ENCODE measurements at regions not wholly inside any gene's neighbourhood (a gene's known extent, or its start where the extent isn't known, plus 50 kb on each side); places are given as distances from the start of the nearest gene placed in this dataset.

DNA sequence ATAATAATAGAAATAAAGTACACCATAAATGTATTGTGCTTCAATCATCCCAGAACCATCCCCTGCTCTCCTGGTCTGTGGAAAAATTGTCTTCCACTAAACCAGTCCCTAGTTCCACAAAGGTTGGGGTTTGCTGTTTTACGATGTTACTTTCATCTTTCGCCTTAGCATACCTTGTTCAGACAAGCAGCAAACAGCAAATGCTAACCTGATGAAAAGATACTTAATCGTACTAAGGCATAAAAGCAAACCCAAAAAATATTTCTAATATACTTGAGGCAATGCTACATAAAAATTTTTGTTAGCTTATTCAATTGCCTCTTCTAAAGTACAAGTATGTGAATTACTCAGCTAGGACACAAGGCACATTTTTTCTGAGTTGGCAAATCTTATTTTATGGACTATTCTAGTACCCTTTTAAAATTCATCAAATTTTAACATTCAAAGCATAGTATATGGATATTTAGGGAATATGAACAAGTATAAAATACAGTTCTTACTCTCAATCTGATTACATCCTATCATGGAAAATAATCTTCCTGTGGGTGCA lies 97.1 kb upstream of the PLEKHG7 start:
- Histone ChIP-seq H3K4me2 (ENCODE audit: low read length) (no peak overlapping the region), H3K79me2 (no peaks in the 10 kb centered on the region), H2AFZ (no peak overlapping the region), H3K4me1 (no peaks in the 10 kb centered on the region), H3K9ac (no peak overlapping the region), H3K9me3 (ENCODE audit: control insufficient read depth, low read length) (no peaks in the 10 kb centered on the region), H3K4me3 (ENCODE audit: low read depth, low read length) (no peak overlapping the region), H3K36me3 (ENCODE audit: control insufficient read depth, insufficient read depth, low read length) (no peaks in the 10 kb centered on the region), H3K27me3 (ENCODE audit: control insufficient read depth, insufficient read depth, low read length) (no peaks in the 10 kb centered on the region), H3K27ac (no peak overlapping the region)
- TF ChIP-seq, protein P1, sequence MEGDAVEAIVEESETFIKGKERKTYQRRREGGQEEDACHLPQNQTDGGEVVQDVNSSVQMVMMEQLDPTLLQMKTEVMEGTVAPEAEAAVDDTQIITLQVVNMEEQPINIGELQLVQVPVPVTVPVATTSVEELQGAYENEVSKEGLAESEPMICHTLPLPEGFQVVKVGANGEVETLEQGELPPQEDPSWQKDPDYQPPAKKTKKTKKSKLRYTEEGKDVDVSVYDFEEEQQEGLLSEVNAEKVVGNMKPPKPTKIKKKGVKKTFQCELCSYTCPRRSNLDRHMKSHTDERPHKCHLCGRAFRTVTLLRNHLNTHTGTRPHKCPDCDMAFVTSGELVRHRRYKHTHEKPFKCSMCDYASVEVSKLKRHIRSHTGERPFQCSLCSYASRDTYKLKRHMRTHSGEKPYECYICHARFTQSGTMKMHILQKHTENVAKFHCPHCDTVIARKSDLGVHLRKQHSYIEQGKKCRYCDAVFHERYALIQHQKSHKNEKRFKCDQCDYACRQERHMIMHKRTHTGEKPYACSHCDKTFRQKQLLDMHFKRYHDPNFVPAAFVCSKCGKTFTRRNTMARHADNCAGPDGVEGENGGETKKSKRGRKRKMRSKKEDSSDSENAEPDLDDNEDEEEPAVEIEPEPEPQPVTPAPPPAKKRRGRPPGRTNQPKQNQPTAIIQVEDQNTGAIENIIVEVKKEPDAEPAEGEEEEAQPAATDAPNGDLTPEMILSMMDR (IDR thresholded peaks at IDR 0.05) = no peak

DNA sequence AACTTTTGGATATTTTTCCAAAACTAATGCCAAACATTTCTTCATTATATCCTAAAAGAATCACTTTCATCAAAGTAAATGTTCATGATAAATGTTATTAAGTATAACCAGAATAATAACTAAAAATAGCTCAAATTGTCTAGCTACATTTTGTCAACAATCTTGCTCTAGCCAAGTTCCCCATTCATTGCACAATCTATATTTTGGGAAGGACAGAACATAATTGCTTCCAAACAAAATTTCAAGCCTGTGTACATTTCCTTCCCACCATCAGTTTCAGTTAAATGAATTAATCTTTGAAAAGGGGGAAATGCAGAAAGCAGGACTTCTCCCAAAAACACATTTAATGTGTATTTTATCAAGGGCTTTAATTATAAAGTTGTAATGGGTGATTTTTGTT lies 98.0 kb upstream of the PLEKHG7 start:
- Histone ChIP-seq H3K9me3 (ENCODE audit: control insufficient read depth, low read length) (no peaks in the 10 kb centered on the region), H3K27me3 (ENCODE audit: control insufficient read depth, insufficient read depth, low read length) (no peaks in the 10 kb centered on the region), H3K79me2 (no peaks in the 10 kb centered on the region), H3K9ac (no peak overlapping the region), H2AFZ (no peak overlapping the region), H3K4me3 (ENCODE audit: low read depth, low read length) (no peak overlapping the region), H3K36me3 (ENCODE audit: control insufficient read depth, insufficient read depth, low read length) (no peaks in the 10 kb centered on the region), H3K4me2 (ENCODE audit: low read length) (no peak overlapping the region), H3K4me1 (no peaks in the 10 kb centered on the region), H3K27ac (no peak overlapping the region)
- TF ChIP-seq, protein P1 (IDR thresholded peaks at IDR 0.05) = no peak

DNA sequence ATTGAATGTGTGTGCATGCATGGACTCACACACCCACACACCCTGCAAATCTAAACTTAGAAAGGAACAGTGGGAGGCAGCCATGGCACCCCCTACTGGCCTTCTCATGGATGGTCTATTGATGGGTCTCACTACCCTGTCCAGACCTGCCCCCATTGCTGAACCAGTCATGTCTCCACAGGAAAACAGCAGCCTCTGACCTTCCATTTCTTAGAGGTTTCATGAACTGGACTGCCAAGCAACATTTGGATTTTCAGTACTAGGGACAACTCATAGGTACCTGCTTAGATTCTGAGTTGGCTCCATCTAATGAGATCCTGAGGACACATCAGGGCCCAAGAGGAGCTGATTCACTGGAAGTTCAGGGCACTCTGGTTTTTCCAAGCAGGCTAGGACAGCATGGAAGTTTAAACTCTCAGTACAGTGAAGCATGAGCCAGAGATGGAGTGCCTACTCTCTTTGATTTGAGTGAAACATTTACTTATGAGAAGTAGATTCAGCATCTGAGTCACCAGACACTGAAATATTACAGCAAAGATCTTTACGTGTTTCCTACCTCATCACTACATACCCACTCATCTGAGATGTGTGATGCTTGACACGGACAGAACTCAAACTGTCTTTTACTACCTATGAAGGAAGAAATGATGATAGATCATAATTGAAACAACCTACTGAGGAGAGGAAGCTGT lies 98.9 kb upstream of the PLEKHG7 start:
- no peak overlapping the region for H3K4me3 ChIP-seq (ENCODE audit: low read depth, low read length)
- no peak overlapping the region for H3K4me2 ChIP-seq (ENCODE audit: low read length)
- H3K79me2 ChIP-seq = no peaks in the 10 kb centered on the region
- no peak overlapping the region for H3K27ac ChIP-seq
- H3K36me3 ChIP-seq (ENCODE audit: control insufficient read depth, insufficient read depth, low read length) = no peaks in the 10 kb centered on the region
- H3K27me3 ChIP-seq (ENCODE audit: control insufficient read depth, insufficient read depth, low read length) = no peaks in the 10 kb centered on the region
- no peak overlapping the region for H3K9ac ChIP-seq
- H2AFZ ChIP-seq = no peak overlapping the region
- no peaks in the 10 kb centered on the region for H3K9me3 ChIP-seq (ENCODE audit: control insufficient read depth, low read length)
- TF ChIP-seq, protein P1 (IDR thresholded peaks at IDR 0.05) = no peak
- no peaks in the 10 kb centered on the region for H3K4me1 ChIP-seq

DNA sequence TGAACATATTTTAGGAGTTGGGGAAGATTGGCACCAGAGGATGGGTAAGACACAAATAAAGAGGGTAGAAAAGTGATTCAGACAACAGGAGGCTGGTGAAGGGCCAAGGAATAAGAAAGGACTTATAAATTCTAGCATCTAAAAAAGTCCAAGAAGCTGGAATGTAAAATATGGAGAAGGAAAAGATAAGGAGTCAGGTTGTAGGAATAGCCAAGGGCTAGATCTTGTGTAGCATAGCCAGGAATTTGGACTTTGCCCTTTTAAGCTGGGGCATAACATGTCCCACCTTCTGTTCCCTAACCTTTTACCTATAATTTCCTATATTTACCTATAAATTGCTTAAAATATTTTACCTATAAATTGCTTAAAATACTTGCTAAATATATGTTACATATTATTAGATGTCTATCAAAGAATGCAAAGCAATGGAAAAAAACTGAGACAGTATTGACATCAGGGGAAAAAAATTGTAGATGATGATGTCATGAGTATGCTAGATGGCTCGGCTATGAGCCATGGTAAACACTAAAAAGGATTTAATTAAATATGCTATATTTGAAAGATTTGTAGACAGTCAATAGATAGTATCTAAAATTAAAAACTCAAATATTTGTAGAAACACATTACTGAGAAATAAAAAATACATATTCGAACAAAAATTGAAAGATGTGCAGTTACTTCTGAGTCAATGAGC lies 99.7 kb upstream of the PLEKHG7 start:
- Histone ChIP-seq H3K4me1 (no peaks in the 10 kb centered on the region), H3K27me3 (ENCODE audit: control insufficient read depth, insufficient read depth, low read length) (no peaks in the 10 kb centered on the region), H3K4me3 (ENCODE audit: low read depth, low read length) (no peak overlapping the region), H3K4me2 (ENCODE audit: low read length) (no peak overlapping the region), H2AFZ (no peak overlapping the region), H3K9me3 (ENCODE audit: control insufficient read depth, low read length) (no peaks in the 10 kb centered on the region), H3K79me2 (no peaks in the 10 kb centered on the region), H3K27ac (no peak overlapping the region), H3K36me3 (ENCODE audit: control insufficient read depth, insufficient read depth, low read length) (no peaks in the 10 kb centered on the region), H3K9ac (no peak overlapping the region)
- TF ChIP-seq, protein P1 (IDR thresholded peaks at IDR 0.05) = no peak
